NCI-H1436 (cell line): ENCODE measurements at regions not wholly inside any gene's neighbourhood (a gene's known extent, or its start where the extent isn't known, plus 50 kb on each side); places are given as distances from the start of the nearest gene placed in this dataset.
A peak's percentile ranks its signal among the peaks of the same experiment; 100 is the strongest.

Experiments used
- DNase-seq: peaks from one replicate; lab custom pipeline; 2025; lab: John Stamatoyannopoulos, UW

GRCh38 chr17:73694491-73694890 lies 50.2 kb upstream of the SDK2 start:
- no peak for DNase-seq

- no peak for DNase-seq
These were observed 50.9 kb upstream of the SDK2 start for GRCh38 chr17:73695035-73695738.

- DNase-seq = no peak
These were observed 52.0 kb upstream of the SDK2 start for GRCh38 chr17:73696251-73696650.

DNA sequence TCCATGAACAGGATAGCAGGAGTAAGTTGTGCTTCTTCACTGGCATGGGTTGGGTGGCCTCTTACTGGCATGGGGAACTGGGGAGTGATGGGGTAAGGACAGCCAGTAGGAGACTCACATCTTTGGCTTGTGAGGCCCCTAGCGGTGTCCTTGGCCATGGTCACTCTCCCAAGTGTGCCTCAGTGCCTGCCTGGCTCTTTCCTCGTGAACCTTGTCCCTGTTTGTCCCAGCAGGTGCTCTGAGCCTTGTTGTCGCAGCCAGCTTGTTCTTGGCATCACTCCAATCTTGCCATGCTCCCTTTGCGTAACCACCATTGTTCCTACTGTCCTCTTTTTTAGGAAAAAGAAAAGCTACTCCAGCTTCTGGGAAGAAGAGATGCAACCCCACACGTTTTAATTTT lies 53.6 kb upstream of the SDK2 start:
- DNase-seq = no peak

- DNase-seq = no peak
These were observed 54.7 kb upstream of the SDK2 start for GRCh38 chr17:73698966-73699365.

GRCh38 chr17:73701701-73702100 lies 57.5 kb upstream of the SDK2 start:
- no peak for DNase-seq

- no peak for DNase-seq
These were observed 58.9 kb upstream of the SDK2 start for GRCh38 chr17:73703192-73703591.

DNA sequence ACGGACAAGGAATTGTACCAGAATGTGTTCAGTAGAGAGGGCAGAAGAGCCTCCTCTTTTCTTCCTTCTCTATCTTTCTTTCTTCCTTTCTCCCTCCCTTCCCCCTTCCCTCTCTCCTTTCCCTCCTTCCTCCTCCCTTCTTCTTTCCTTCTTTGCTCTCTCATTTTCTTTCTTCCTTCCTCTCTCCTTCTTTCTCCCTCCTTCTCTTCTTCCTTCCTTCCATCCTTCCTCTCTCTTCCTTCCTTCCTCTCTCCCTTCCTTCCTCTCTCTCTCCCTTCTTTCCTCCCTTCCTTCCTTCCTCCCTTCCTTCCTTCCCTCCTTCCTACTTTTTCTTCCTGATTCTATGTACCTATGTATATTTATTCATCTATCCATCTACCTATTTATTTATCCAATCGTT lies 59.7 kb upstream of the SDK2 start:
- no peak for DNase-seq

- DNase-seq = peak; percentile 59
These were observed 61.3 kb upstream of the SDK2 start for GRCh38 chr17:73705594-73705993.

- no peak for DNase-seq
These were observed 62.2 kb upstream of the SDK2 start for GRCh38 chr17:73706428-73706827.

- DNase-seq = peak; percentile 53
These were observed 62.6 kb upstream of the SDK2 start for GRCh38 chr17:73706858-73707257.

GRCh38 chr17:73707358-73707757 lies 63.1 kb upstream of the SDK2 start:
- DNase-seq = no peak

GRCh38 chr17:73710095-73710592 lies 65.9 kb upstream of the SDK2 start:
- DNase-seq = peak; percentile 54

- DNase-seq = no peak
These were observed 66.9 kb upstream of the SDK2 start for GRCh38 chr17:73711184-73711583.

GRCh38 chr17:73711916-73712315 lies 67.7 kb upstream of the SDK2 start:
- DNase-seq = no peak

- no peak for DNase-seq
These were observed 68.9 kb upstream of the SDK2 start for GRCh38 chr17:73713136-73713535.

DNA sequence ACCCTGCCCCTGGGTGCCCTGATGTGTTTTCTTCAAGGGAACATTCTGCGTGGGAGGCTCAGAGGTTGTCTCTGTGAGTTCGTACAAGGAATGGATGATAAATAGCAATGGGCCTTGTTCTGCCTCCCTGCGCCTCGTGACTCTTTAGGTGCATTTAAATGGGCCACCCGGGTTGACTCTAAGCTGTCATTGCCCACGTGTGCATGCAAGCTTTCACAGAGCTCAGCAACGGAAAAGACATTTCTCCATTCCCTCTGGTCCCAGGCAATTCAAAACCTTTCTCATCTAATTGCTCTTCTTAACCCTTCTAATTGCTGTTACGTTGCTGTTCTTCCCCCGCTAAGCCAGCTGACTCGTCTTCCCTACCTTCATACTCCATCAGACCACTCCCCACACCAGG lies 71.5 kb upstream of the SDK2 start:
- no peak for DNase-seq

GRCh38 chr17:73717690-73718089 lies 73.4 kb upstream of the SDK2 start:
- DNase-seq = no peak

DNA sequence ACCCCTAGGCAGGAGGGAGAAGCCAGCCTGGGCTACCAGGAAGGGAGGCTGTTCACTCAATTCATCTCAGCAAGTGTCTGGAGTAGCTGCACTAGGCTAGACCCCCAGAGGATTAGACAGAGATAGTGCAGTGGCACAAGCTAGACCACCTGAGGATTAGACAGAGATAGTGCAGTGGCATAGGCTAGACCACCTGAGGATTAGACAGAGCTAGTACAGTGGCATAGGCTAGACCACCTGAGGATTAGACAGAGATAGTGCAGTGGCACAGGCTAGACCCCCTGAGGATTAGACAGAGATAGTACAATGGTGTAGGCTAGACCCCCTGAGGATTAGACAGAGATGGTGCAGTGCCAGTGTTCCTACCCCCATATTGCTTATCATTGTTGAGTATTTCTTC lies 74.1 kb upstream of the SDK2 start:
- DNase-seq = no peak

GRCh38 chr17:73718912-73719311 lies 74.7 kb upstream of the SDK2 start:
- no peak for DNase-seq

GRCh38 chr17:73719588-73720071 lies 75.4 kb upstream of the SDK2 start:
- DNase-seq = no peak

- DNase-seq = no peak
These were observed 76.1 kb upstream of the SDK2 start for GRCh38 chr17:73720187-73720834.

- DNase-seq = no peak
These were observed 77.9 kb upstream of the SDK2 start for GRCh38 chr17:73722165-73722564.

- no peak for DNase-seq
These were observed 79.1 kb upstream of the SDK2 start for GRCh38 chr17:73723317-73723716.
